ENCODE measurements at regions not wholly inside any gene's neighbourhood (a gene's known extent, or its start where the extent isn't known, plus 50 kb on each side); places are given as distances from the start of the nearest gene placed in this dataset.

DNA sequence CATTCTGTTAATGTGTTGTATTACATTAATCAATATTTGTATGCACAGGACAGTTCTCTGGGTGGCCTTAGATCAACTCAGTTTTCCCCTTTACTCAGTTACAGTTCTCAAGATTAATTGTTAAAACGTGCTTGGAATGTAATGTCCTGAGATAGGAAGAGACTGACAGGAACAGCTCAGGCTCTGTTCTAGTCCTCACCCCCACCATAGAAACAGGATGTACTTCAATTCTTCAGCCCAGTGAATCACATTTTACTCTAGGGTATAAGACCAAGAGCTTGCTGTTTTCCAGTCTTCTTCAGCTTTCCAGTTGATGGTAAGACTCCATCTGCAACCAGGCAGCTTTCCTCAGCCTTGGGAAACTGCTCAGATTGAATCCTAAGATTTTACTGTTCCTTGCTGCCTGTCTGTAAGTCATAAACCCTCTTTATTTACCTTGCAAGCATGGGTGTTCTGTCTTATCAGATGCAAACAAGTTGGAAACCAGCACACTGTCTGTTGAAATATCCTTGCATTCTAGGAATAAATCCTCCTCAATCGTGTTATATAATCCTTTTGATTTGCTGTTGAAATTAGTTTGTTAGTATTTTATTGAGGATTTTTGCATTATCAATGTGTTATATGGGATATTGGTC, 836.9 kb upstream of the PCDH9 start:
- TF ChIP-seq, protein P1, sequence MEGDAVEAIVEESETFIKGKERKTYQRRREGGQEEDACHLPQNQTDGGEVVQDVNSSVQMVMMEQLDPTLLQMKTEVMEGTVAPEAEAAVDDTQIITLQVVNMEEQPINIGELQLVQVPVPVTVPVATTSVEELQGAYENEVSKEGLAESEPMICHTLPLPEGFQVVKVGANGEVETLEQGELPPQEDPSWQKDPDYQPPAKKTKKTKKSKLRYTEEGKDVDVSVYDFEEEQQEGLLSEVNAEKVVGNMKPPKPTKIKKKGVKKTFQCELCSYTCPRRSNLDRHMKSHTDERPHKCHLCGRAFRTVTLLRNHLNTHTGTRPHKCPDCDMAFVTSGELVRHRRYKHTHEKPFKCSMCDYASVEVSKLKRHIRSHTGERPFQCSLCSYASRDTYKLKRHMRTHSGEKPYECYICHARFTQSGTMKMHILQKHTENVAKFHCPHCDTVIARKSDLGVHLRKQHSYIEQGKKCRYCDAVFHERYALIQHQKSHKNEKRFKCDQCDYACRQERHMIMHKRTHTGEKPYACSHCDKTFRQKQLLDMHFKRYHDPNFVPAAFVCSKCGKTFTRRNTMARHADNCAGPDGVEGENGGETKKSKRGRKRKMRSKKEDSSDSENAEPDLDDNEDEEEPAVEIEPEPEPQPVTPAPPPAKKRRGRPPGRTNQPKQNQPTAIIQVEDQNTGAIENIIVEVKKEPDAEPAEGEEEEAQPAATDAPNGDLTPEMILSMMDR (IDR thresholded peaks at IDR 0.05) = no peak
- TF ChIP-seq POLR2A (IDR thresholded peaks at IDR 0.05) = no peak
- no peak for DNase-seq (ENCODE audit: low spot score in 2 of 2)
- intact Hi-C loops (cut with DNase I; ENCODE audit: low total_unique reads) = no loop called here
- H3K4me3 ChIP-seq (ENCODE audit: low read depth, poor library complexity, severe bottlenecking) = no peak overlapping the region
- 47 to 63% methylated on average over 2 of the region's 2 CpGs for WGBS, 2 donors

DNA sequence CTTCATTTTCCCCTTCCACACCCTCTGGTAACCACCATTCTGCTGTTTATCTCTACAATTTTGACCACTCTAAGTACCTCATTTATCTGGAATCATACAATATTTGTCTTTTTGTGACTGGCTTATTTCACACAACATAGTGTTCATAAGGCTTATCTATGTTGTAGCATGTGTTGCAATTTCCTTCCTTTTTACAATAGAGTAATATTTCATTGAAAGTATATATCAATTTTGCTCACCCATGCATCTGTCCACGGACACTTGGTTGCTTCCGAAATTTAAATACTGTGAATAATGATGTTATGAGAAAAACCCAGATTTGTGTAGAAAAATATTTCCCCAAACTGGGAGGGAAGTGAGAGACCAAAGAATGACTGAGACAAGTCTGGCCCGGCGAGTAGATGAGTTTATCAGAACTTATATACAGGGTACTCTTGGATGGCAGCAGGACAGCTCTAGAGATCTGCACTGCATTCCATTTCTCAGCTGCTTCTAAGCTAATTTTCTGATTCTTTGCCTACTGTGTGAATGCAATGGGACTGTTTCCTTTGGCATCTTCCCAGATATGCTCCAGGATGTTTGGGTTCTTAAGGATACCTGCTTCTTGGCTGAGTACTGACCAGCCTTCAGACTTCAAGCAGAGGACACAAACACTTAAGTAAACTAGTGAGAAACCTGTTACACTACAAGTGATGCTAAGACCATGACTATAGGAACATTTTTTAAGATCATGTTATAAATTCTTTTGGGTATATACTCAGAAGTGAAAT, 834.0 kb upstream of the PCDH9 start:
- no peak for DNase-seq (ENCODE audit: low spot score in 2 of 2)
- WGBS, 2 donors = 77 to 81% methylated on average over 4 of the region's 4 CpGs
- no peak overlapping the region for H3K4me3 ChIP-seq (ENCODE audit: low read depth, poor library complexity, severe bottlenecking)
- intact Hi-C loops (cut with DNase I; ENCODE audit: low total_unique reads) = no loop called here
- TF ChIP-seq, protein P1 (IDR thresholded peaks at IDR 0.05) = no peak
- no peak for TF ChIP-seq POLR2A (IDR thresholded peaks at IDR 0.05)

DNA sequence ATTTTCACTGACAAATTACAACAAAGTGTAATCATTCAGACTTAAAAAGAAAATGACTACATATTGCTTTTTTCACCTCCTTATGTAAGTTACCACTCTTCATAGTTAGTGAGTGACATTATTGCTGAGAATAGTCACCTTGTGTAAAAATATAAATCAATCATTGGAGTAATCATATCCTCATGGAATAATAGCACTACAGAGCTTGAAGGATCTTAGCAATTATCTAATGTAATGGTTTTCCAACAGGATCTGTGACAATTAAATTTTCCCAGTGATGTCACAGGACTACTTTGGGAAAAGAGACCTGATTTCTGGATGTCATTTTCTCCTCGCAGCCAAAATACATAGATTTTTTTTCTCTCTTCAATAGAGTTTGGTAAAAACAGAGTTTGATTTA, 833.0 kb upstream of the PCDH9 start:
- H3K4me3 ChIP-seq (ENCODE audit: low read depth, poor library complexity, severe bottlenecking) = no peak overlapping the region
- WGBS, 2 donors = 79 to 82% methylated on average over 1 of the region's 1 CpG
- no peak for TF ChIP-seq POLR2A (IDR thresholded peaks at IDR 0.05)
- TF ChIP-seq, protein P1 (IDR thresholded peaks at IDR 0.05) = no peak

DNA sequence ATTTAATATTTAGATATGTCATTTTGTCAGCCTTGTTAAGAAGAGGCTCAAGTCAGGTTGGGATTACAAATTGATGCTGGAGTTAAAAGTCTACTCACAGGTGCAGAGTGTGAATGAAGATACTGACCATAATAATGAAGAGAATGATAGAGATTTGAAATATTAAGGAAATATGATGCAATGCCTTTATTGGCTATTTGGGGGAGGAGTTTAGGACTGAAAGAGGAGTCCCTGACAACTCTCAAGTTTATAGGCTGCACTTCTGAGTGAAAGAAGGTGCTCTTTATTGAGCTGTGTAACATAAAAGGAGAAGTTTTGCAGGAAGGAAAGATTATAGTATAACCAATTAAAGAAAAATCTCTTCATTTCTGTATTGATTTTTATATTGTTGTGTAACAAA, 827.7 kb upstream of the PCDH9 start:
- TF ChIP-seq, protein P1 (IDR thresholded peaks at IDR 0.05) = no peak
- no peak for TF ChIP-seq POLR2A (IDR thresholded peaks at IDR 0.05)
- no peak for DNase-seq (ENCODE audit: low spot score in 2 of 2)
- no peak overlapping the region for H3K4me3 ChIP-seq (ENCODE audit: low read depth, poor library complexity, severe bottlenecking)
- intact Hi-C loops (cut with DNase I; ENCODE audit: low total_unique reads) = no loop called here

More for the DNA sequence above, 833.0 kb upstream of the PCDH9 start:
- intact Hi-C loops (cut with DNase I; ENCODE audit: low total_unique reads) = no loop called here
- DNase-seq (ENCODE audit: low spot score in 2 of 2) = no peak

DNA sequence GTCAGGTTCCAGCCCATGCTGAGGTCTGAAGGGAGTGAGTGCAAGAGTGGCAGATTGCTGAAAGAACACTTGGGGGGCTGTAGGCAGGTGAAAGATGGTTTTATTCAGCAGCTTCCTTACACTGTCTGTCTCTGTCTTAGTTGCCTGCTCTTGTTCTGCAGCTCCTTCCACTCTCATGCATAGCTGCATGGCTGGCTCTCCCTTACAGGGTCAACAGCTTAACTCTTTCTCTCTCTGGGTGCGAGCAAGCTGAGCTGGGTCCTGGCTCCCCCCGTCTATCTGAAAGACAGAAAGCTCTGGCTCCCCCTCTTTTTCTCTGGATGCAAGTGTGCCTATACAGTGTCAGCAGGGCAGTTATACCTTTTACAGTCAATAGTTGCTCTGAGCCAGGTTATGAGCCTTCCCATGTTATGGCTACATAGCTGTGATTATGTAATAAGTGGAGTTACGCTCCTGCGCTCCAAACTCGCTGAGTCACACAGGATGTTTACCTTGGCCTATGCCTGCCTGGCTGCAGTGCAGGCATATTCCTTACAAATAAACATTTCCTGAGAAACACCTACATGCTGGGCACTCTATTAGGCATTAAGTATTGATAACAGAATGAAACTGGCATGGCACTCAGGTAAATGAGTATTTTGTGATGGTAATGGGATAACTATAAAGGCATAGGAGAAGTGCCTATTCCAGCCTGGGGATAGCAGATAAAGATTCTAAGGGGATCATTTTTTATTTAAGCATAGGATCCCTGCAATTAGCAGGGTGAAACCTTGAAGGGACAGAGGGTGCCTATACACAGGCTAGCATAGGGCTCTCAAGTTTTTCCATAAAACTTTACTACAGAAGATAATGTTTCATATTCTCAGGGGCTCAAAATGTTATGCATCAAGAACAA, 826.9 kb upstream of the PCDH9 start:
- H3K4me3 ChIP-seq (ENCODE audit: low read depth, poor library complexity, severe bottlenecking) = no peak overlapping the region
- DNase-seq (ENCODE audit: low spot score in 2 of 2) = no peak
- WGBS, 2 donors = 83 to 88% methylated on average over 5 of the region's 5 CpGs
- TF ChIP-seq POLR2A (IDR thresholded peaks at IDR 0.05) = no peak
- TF ChIP-seq, protein P1 (IDR thresholded peaks at IDR 0.05) = no peak
- intact Hi-C loops (cut with DNase I; ENCODE audit: low total_unique reads) = no loop called here

All from lower leg skin (tissue), 4 donors.